22Rv1 (cell line): ENCODE measurements at regions not wholly inside any gene's neighbourhood (a gene's known extent, or its start where the extent isn't known, plus 50 kb on each side); places are given as distances from the start of the nearest gene placed in this dataset.

Source experiments
- CTCF ChIP-seq: fragments of 450-650 bp; IDR thresholded peaks from 2 replicates; pipeline ENCODE4 v1.5.1; 2017; ENCODE audit warnings: mild to moderate bottlenecking
- ZFX ChIP-seq: fragments of 450-650 bp; IDR thresholded peaks from 2 replicates; pipeline ENCODE4 v1.6.1; 2017; ENCODE audit warnings: antibody characterized with exemption, borderline replicate concordance

DNA sequence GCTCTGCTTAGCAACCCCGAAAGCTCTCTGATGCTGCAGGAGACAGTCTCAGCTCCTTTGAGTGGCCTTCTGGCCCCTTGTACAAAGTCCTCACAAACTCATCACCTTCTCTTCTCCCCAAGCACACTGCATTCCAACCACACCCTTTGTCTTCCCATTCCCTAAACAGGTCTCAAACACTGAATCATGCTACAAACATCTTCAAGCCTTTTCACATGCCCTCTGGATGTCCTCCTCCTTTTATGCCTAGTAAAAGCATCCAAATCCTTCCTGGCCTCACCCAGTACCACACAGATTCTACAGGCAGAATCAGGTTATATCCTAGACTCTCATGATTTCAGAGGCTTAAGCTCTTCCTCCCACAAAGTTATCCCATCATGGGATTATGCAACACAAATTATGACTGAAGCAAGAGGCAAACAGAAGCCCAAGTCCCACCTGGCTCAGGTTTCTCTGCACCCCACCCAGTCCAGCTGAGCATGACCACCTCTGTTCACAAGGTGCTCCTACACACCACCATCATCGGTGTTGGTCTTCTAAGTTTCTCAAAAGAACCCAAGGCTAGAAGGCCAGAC, 61.4 kb upstream of the PCED1B start:
- TF ChIP-seq CTCF (no peak), ZFX (no peak)
